MCF 10A (cell line): ENCODE measurements at regions not wholly inside any gene's neighbourhood (a gene's known extent, or its start where the extent isn't known, plus 50 kb on each side); places are given as distances from the start of the nearest gene placed in this dataset.

ENCODE experiments used
- BruUV-seq: library from RNA; stranded (reverse); fragments of 400-500 nt; replicated peaks from 2 replicates; lab custom pipeline; 2021; lab: Mats Ljungman, UMichigan
- CTCF ChIA-PET: fragments of 300-600 bp; sonication (Branson Sonifier 250); formaldehyde crosslinking; extraction: SDS; loops from one replicate; lab custom pipeline; 2021; ENCODE audit warnings: antibody characterized with exemption, inconsistent platforms; lab: Yijun Ruan, JAX
- POLR2A ChIA-PET: fragments of 300-600, 350-650 bp; sonication (Branson Sonifier 250); formaldehyde crosslinking; extraction: SDS; loops from one replicate; lab custom pipeline; 2020; ENCODE audit warnings: antibody characterized with exemption, inconsistent platforms; lab: Yijun Ruan, JAX
- DNase-seq: peaks from one replicate; pipeline ENCODE4 v3.0.0-alpha.2; 2018; ENCODE audit not compliant: unreplicated experiment
- H3K27ac Mint-ChIP-seq: one replicate; pipeline ENCODE4 v1.8.0; 2022; ENCODE audit warnings: mild to moderate bottlenecking, low read depth, mixed read lengths; ENCODE audit not compliant: unreplicated experiment
- H3K27me3 Mint-ChIP-seq: one replicate; pipeline ENCODE4 v1.8.0; 2022; ENCODE audit warnings: mixed read lengths; ENCODE audit not compliant: insufficient read depth, unreplicated experiment
- H3K36me3 Mint-ChIP-seq: one replicate; pipeline ENCODE4 v1.8.0; 2022; ENCODE audit warnings: mild to moderate bottlenecking, moderate library complexity, mixed read lengths; ENCODE audit not compliant: insufficient read depth, unreplicated experiment
- H3K4me1 Mint-ChIP-seq: one replicate; pipeline ENCODE4 v1.8.0; 2022; ENCODE audit warnings: mixed read lengths; ENCODE audit not compliant: insufficient read depth, unreplicated experiment
- H3K4me3 Mint-ChIP-seq: one replicate; pipeline ENCODE4 v1.8.0; 2022; ENCODE audit warnings: mild to moderate bottlenecking, moderate library complexity, mixed read lengths; ENCODE audit not compliant: unreplicated experiment
- H3K9me3 Mint-ChIP-seq: one replicate; pipeline ENCODE4 v1.8.0; 2022; ENCODE audit warnings: mixed read lengths; ENCODE audit not compliant: unreplicated experiment
- CTCF ChIP-seq: fragments of 200-600 bp; IDR thresholded peaks from one replicate; pipeline ENCODE4 v1.8.0; 2022; ENCODE audit warnings: antibody characterized with exemption, mild to moderate bottlenecking; ENCODE audit not compliant: unreplicated experiment
- intact Hi-C: fragments of 100-400 bp; cut with micrococcal nuclease; formaldehyde crosslinking; loops from 2 replicates; pipeline ENCODE4 v1.14.1; 2022

DNA sequence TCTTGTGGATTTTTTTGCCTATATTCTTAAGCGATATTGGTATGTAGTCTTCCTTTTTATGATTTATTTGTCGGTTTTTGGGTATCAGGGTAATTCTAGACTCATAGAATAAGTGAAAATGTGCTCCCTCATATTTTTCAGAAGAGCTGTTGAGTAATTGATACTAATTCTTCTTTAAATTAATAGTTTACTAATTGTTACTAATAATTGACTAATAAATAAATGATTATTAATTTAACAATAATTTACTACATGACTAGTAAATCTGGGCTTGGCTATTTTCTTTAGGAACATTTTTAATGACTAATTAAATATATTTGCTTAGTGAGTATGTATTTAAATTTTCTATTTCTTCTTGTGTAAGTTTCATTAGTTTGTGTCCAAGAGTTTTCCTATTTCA lies 325.0 kb downstream of the ADCYAP1 start:
- H3K4me3 Mint-ChIP-seq: no peak overlapping the region
- H3K9me3 Mint-ChIP-seq: peaks cover 15% of the 10 kb centered on the region
- no peaks in the 10 kb centered on the region for H3K27me3 Mint-ChIP-seq
- H3K4me1 Mint-ChIP-seq: no peaks in the 10 kb centered on the region
- H3K36me3 Mint-ChIP-seq: no peaks in the 10 kb centered on the region
- ChIA-PET CTCF (no interaction called here), POLR2A (no interaction called here)
- BruUV-seq: no TSS peak
- intact Hi-C loops: no loop called here
- no peak overlapping the region for H3K27ac Mint-ChIP-seq
- DNase-seq: no peak
- no peak for TF ChIP-seq CTCF

DNA sequence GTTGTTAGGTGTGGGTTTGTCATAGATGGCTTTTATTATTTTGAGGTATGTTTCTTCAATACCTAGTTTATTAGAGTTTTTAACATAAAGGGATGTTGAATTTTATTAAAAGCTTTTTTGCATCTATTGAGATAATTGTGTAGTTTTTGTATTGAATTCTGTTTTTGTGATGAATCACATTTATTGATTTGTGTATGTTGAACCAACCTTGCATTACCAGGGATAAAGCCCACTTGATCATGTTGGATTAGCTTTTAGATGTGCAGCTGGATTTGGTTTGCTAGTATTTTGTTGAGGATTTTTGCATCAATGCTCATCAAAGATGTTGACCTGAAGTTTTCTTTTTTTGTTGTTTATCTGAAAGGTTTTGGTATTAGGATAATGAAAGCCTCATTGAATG lies 328.2 kb downstream of the ADCYAP1 start:
- H3K27ac Mint-ChIP-seq: no peak overlapping the region
- H3K4me3 Mint-ChIP-seq: no peak overlapping the region
- ChIA-PET POLR2A (no interaction called here), CTCF (interaction anchor here (0.7 kb wide), 1 partner anchor 271 kb away, joined by 3 read pairs; no protein-coding TSS in a partner anchor)
- peaks cover 42% of the 10 kb centered on the region for H3K9me3 Mint-ChIP-seq
- no peaks in the 10 kb centered on the region for H3K36me3 Mint-ChIP-seq
- no TSS peak for BruUV-seq
- H3K4me1 Mint-ChIP-seq: no peaks in the 10 kb centered on the region
- no peaks in the 10 kb centered on the region for H3K27me3 Mint-ChIP-seq
- intact Hi-C loops: no loop called here
- DNase-seq: no peak
- no peak for TF ChIP-seq CTCF

DNA sequence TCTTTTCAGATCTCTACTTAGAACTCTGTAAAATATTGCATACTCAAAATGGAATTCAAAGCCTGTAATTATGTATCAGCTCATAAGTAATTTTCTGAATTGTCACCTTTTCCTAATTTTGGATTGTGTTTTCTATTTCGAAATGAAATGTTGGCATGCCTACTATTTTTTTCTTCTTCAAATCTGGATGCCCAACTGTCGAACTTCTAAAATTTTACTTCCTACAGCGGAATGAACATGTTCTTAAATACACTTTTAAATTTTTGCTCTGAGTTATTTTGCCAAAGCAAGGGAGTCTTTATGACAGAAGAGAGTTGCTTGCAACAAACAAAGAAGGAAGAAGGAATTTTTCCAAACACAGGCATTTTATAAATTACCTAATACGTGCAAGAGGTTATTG lies 336.0 kb downstream of the ADCYAP1 start:
- no peak for DNase-seq
- CTCF ChIA-PET: no interaction called here
- H3K36me3 Mint-ChIP-seq: no peaks in the 10 kb centered on the region
- H3K9me3 Mint-ChIP-seq: peaks cover 31% of the 10 kb centered on the region
- H3K27me3 Mint-ChIP-seq: peaks cover 8% of the 10 kb centered on the region
- H3K27ac Mint-ChIP-seq: no peak overlapping the region
- H3K4me3 Mint-ChIP-seq: no peak overlapping the region
- H3K4me1 Mint-ChIP-seq: no peaks in the 10 kb centered on the region
- no TSS peak for BruUV-seq
- POLR2A ChIA-PET: no interaction called here
- intact Hi-C loops: no loop called here
- TF ChIP-seq CTCF: no peak

DNA sequence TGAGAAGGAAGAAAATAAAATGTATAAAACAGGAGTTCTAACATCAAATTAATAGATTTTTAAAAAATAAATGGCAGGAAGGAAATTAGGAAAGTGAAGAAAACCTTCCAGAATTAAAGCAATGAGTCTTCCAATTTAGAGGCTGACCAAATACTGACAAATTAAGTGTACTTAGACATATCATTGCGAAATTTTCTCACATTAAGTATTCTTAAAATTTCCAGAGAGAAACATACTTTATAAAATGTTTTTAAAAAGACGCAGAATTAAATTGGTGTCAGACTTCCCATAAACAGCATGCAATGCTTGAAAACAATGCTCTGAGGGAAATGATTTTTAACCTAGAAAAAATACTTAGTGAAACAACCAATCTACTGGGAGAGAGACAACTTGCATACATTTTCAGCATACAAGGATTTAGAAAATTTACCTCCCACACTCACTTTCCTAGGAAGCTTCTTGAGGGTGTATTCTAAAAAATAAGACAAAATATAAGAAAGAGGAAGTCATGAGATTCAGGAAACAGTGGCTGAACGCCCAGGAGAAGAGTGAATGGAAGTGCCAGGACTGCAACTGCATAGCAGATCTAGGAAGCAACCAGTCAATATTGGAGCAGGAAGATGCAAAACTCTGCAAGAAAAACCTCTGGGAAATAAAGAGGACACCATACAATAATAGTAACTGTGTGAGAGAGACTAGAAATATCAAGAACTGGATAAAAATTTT lies 339.9 kb downstream of the ADCYAP1 start:
- CTCF ChIA-PET: interaction anchor here (0.7 kb wide), 1 partner anchor 13 kb away, joined by 3 read pairs; no protein-coding TSS in a partner anchor
- intact Hi-C loops: no loop called here
- TF ChIP-seq CTCF: no peak
- peaks cover 8% of the 10 kb centered on the region for H3K27me3 Mint-ChIP-seq
- no peak overlapping the region for H3K27ac Mint-ChIP-seq
- no peak overlapping the region for H3K4me3 Mint-ChIP-seq
- no peak for DNase-seq
- H3K36me3 Mint-ChIP-seq: no peaks in the 10 kb centered on the region
- no peaks in the 10 kb centered on the region for H3K4me1 Mint-ChIP-seq
- POLR2A ChIA-PET: no interaction called here
- peaks cover 9% of the 10 kb centered on the region for H3K9me3 Mint-ChIP-seq
- BruUV-seq: no TSS peak
